ENCODE measurements at regions not wholly inside any gene's neighbourhood (a gene's known extent, or its start where the extent isn't known, plus 50 kb on each side); places are given as distances from the start of the nearest gene placed in this dataset.

DNA sequence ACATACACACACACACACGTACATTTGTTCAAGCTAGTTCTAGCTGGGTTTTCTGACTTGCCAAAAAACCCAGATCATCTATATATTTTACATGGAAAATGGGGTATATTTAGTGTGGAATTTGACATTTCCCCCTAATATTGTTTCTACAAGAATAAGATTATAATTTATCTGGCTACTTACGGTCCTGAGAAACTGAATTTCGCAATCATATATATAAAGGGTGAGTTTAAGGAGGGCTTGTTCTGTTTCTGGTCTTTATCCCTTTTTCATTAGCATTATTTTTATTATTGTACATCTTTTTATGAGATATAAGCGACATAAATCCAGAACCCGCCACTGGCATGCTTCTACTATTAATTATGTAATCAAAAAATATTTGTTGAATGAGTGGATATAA, 528.9 kb downstream of the TMX3 start:
- ChIA-PET POLR2A (ENCODE audit: low non-redundant PET) (no interaction called here), CTCF (no interaction called here)
- no peak for DNase-seq (ENCODE audit: low spot score)
- TF ChIP-seq, protein P1, sequence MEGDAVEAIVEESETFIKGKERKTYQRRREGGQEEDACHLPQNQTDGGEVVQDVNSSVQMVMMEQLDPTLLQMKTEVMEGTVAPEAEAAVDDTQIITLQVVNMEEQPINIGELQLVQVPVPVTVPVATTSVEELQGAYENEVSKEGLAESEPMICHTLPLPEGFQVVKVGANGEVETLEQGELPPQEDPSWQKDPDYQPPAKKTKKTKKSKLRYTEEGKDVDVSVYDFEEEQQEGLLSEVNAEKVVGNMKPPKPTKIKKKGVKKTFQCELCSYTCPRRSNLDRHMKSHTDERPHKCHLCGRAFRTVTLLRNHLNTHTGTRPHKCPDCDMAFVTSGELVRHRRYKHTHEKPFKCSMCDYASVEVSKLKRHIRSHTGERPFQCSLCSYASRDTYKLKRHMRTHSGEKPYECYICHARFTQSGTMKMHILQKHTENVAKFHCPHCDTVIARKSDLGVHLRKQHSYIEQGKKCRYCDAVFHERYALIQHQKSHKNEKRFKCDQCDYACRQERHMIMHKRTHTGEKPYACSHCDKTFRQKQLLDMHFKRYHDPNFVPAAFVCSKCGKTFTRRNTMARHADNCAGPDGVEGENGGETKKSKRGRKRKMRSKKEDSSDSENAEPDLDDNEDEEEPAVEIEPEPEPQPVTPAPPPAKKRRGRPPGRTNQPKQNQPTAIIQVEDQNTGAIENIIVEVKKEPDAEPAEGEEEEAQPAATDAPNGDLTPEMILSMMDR (conservative IDR thresholded peaks at IDR 0.05; ENCODE audit: low read depth) = no peak
- no peak overlapping the region for H3K27ac ChIP-seq

DNA sequence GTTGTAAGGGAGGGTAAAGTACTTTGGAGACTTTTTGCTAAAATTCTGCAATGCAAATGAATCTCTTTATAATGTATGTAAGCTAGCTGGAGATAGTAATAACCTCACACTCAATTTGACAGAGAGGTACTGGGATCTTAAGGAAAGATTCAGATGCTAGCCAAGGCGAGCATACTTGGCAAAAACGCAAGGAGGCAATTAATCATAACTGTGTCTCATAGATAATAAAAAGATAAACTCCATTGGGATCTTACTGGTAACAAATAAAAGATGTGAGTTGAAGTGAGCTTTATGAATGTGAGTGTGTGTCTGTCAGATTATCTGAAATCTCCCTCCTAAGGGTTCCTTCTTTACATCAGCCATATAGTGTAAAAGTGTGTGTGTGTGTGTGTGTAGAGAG, 533.0 kb downstream of the TMX3 start:
- ChIA-PET POLR2A (ENCODE audit: low non-redundant PET) (no interaction called here), CTCF (no interaction called here)
- TF ChIP-seq, protein P1 (conservative IDR thresholded peaks at IDR 0.05; ENCODE audit: low read depth) = no peak
- no peak for DNase-seq (ENCODE audit: low spot score)
- H3K27ac ChIP-seq = no peak overlapping the region

DNA sequence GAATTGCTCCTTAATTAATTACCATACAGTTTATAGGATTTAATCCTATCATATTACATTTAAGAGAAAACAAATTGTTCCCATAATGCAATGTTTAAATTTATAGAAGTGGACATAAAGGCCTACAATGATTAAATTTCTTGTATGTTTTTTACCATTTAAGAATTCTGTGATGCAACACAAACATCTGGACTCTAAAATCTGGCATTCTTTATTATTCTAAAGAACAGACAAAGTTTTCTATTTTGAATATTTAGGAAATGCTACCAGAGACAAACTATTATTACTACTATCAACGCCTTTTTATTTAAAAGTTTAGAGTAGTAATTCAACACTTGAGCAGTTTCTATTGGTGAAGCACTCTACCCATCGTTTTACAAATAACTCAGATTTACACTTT, 535.1 kb downstream of the TMX3 start:
- TF ChIP-seq, protein P1 (conservative IDR thresholded peaks at IDR 0.05; ENCODE audit: low read depth) = no peak
- ChIA-PET POLR2A (ENCODE audit: low non-redundant PET) (no interaction called here), CTCF (no interaction called here)
- DNase-seq (ENCODE audit: low spot score) = no peak
- no peak overlapping the region for H3K27ac ChIP-seq

DNA sequence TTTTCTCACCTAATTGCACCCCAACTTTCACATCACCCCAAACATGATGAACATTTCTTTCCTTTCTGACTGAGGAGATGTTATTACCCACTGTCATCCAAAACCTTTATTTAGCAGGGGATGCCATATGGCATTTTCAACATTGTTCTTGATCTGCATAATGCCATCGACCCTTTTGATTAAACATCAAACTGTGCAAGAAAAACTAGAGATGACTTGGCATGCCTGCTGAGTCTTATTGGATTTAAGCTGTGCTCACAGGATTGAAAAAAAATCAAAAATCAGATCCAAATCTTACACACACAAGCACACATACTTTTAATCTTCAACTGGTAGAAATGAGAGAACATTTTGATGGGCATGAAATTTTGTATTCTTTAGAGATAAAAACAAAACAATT, 536.0 kb downstream of the TMX3 start:
- ChIA-PET POLR2A (ENCODE audit: low non-redundant PET) (no interaction called here), CTCF (no interaction called here)
- no peak overlapping the region for H3K27ac ChIP-seq
- DNase-seq (ENCODE audit: low spot score) = no peak
- TF ChIP-seq, protein P1 (conservative IDR thresholded peaks at IDR 0.05; ENCODE audit: low read depth) = no peak

DNA sequence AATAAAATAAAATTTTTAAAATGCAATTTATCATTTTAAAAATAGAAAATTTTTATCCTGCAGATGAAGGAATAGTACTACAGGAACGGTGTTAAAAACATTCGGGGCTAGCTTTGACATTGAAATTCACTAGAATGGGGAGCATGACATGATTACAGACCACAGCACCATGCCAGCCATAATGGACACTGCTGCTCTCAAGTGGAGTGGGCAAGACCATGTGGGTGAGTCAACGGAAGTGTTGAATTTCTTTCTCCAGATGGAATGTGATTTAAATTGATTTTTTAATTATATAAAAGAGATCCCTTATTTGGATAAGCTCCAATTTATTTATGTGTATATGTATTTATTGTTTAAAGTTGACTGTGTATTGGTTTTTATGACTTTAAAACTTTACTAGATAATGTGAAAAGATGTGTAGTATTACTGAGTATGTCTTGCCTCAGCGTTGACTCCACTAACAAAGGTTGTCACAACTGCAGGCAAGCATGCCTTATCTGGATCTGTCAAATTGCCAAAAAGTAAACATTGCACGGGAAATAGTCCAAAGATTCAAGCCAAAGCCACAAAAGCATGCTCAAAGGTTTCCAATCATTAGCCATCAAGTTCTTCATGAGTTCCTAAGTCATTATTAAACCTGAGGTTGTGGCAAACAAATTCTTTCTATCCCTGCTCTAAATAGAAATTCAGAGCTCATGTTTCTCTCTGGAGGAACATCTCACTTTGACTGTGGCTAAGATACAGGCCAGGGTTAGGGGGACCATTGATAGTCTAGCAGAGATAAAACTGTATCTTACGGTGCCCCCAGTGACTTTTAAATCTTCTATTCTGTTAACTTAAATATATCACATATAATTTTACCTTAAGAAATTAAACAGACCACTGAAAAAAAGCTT, 536.9 kb downstream of the TMX3 start:
- no peak overlapping the region for H3K27ac ChIP-seq
- CTCF ChIA-PET = no interaction called here
- TF ChIP-seq, protein P1 (conservative IDR thresholded peaks at IDR 0.05; ENCODE audit: low read depth) = no peak
- POLR2A ChIA-PET (ENCODE audit: low non-redundant PET) = no interaction called here
- DNase-seq (ENCODE audit: low spot score) = peak; percentile 8

DNA sequence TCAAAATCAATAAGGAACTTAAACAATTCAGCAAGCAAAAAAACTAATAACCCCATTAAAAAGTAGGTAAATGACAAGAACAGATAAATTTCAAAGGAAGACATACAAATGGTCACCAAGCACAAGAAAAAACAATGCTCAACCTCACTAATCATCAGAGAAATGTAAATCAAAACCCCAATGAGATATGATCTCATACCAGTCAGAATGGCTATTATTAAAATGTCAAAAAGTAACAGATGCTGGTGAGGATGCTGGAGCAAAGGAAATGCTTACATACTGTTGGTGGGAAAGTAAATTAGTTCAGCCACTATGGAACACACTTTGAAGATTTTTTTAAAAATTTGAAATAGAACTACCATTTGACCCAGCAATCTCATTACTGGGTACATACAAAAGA, 538.0 kb downstream of the TMX3 start:
- TF ChIP-seq, protein P1 (conservative IDR thresholded peaks at IDR 0.05; ENCODE audit: low read depth) = no peak
- ChIA-PET CTCF (interaction anchor here (0.7 kb wide), 1 partner anchor 80 kb away, joined by 4 read pairs; no protein-coding TSS in a partner anchor), POLR2A (ENCODE audit: low non-redundant PET) (no interaction called here)
- DNase-seq (ENCODE audit: low spot score) = no peak
- no peak overlapping the region for H3K27ac ChIP-seq

Measured in RWPE1 (cell line).